Gastroesophageal sphincter (tissue), 3 donors: ENCODE measurements at regions not wholly inside any gene's neighbourhood (a gene's known extent, or its start where the extent isn't known, plus 50 kb on each side); places are given as distances from the start of the nearest gene placed in this dataset.

Experiments used
- CTCF ChIP-seq, 4 experiments: fragments of 200-600 bp in 2 of 4; fragments of 450-650 bp in 2 of 4; sonication (generic) in 1 of 4; IDR thresholded peaks; one replicate each; pipeline ENCODE4 v1.5.1; 2017 to 2019; ENCODE audit warnings: antibody characterized with exemption in 4 of 4, mild to moderate bottlenecking in 2 of 4, moderate library complexity in 2 of 4
- POLR2A ChIP-seq, 2 donors: fragments of 450-650 bp; IDR thresholded peaks; one replicate each; pipeline ENCODE4 v1.6.1; 2017; ENCODE audit warnings: antibody characterized with exemption in 2 of 2, mild to moderate bottlenecking in 2 of 2, moderate library complexity in 1 of 2
- POLR2AphosphoS5 ChIP-seq: sonication (generic); formaldehyde crosslinking; IDR thresholded peaks from one replicate; pipeline ENCODE4 v1.6.1; 2017; ENCODE audit warnings: antibody characterized with exemption

- TF ChIP-seq CTCF (IDR thresholded peaks at IDR 0.05) = no peak
- TF ChIP-seq POLR2AphosphoS5 = no peak
- TF ChIP-seq POLR2A (IDR thresholded peaks at IDR 0.05) = no peak
These were observed 64.9 kb downstream of the DNAJB9 start for GRCh38 chr7:108634535-108634934.
